HEK293 (cell line): ENCODE measurements at regions not wholly inside any gene's neighbourhood (a gene's known extent, or its start where the extent isn't known, plus 50 kb on each side); places are given as distances from the start of the nearest gene placed in this dataset.

Experiments used
- CTCF ChIA-PET: fragments of 350-600 bp; formaldehyde crosslinking; extraction: SDS; loops from one replicate; lab custom pipeline; 2021; ENCODE audit warnings: antibody characterized with exemption; lab: Yijun Ruan, JAX
- POLR2A ChIA-PET: fragments of 300-600 bp; formaldehyde crosslinking; extraction: SDS; loops from one replicate; lab custom pipeline; 2020; ENCODE audit warnings: antibody characterized with exemption, inconsistent platforms; lab: Yijun Ruan, JAX
- H3K27ac ChIP-seq: fragments of 200-500 bp; sonication (Bioruptor generic); 2 replicates; pipeline ENCODE4 v1.5.1; 2014; ENCODE audit warnings: low read depth, low read length, control low read depth, inconsistent platforms; ENCODE audit errors: extremely low read depth
- H3K36me3 ChIP-seq, 2 experiments: fragments of 200-500 bp in 1 of 2; sonication (Bioruptor generic) in 1 of 2; 1 replicate in 1 of 2; 2 replicates in 1 of 2; pipeline ENCODE4 v1.5.1; 2014 to 2017; ENCODE audit warnings: inconsistent platforms in 2 of 2, low read length in 2 of 2; ENCODE audit not compliant: control insufficient read depth in 2 of 2, insufficient read depth in 1 of 2
- H3K4me1 ChIP-seq: fragments of 200-500 bp; sonication (Bioruptor generic); 2 replicates; pipeline ENCODE4 v1.5.1; 2014; ENCODE audit warnings: mild to moderate bottlenecking, low read length, inconsistent platforms; ENCODE audit not compliant: control insufficient read depth, insufficient read depth
- H3K4me3 ChIP-seq: 2 replicates; pipeline ENCODE4 v1.5.1; 2011; ENCODE audit warnings: low read depth, mild to moderate bottlenecking, control low read depth, low read length, moderate library complexity
- H3K9me3 ChIP-seq: fragments of 200-500 bp; sonication (Bioruptor generic); 2 replicates; pipeline ENCODE4 v1.5.1; 2014; ENCODE audit warnings: low read depth, low read length, inconsistent platforms; ENCODE audit not compliant: control insufficient read depth, insufficient read depth
- BCL11B ChIP-seq: fragments of 450-650 bp; formaldehyde crosslinking; IDR thresholded peaks from 2 replicates; pipeline ENCODE4 v1.5.1; 2016; ENCODE audit warnings: low read depth, missing biosample characterization, missing genetic modification characterization
- GLIS1 ChIP-seq: fragments of 450-650 bp; formaldehyde crosslinking; IDR thresholded peaks from 2 replicates; pipeline ENCODE4 v1.5.1; 2016; ENCODE audit warnings: missing biosample characterization, missing genetic modification characterization
- GLIS2 ChIP-seq: fragments of 450-650 bp; formaldehyde crosslinking; IDR thresholded peaks from 2 replicates; pipeline ENCODE4 v1.5.1; 2016; ENCODE audit warnings: missing biosample characterization, missing genetic modification characterization
- KLF9 ChIP-seq: fragments of 450-650 bp; formaldehyde crosslinking; IDR thresholded peaks from 2 replicates; pipeline ENCODE4 v1.5.1; 2016; ENCODE audit warnings: missing biosample characterization, missing genetic modification characterization, low read depth
- SP3 ChIP-seq: fragments of 450-650 bp; formaldehyde crosslinking; IDR thresholded peaks from 2 replicates; pipeline ENCODE4 v1.5.1; 2016; ENCODE audit warnings: missing biosample characterization, missing genetic modification characterization
- WT1 ChIP-seq: fragments of 450-650 bp; formaldehyde crosslinking; IDR thresholded peaks from 2 replicates; pipeline ENCODE4 v1.5.1; 2016; ENCODE audit warnings: missing biosample characterization, missing genetic modification characterization
- ZBTB48 ChIP-seq: fragments of 450-650 bp; formaldehyde crosslinking; IDR thresholded peaks from 2 replicates; pipeline ENCODE4 v1.5.1; 2016; ENCODE audit warnings: missing biosample characterization, missing genetic modification characterization
- ZBTB49 ChIP-seq: fragments of 450-650 bp; formaldehyde crosslinking; IDR thresholded peaks from 2 replicates; pipeline ENCODE4 v1.5.1; 2016; ENCODE audit warnings: missing biosample characterization, missing genetic modification characterization, low read depth
- ZBTB8A ChIP-seq: fragments of 450-650 bp; formaldehyde crosslinking; IDR thresholded peaks from 2 replicates; pipeline ENCODE4 v1.5.1; 2016; ENCODE audit warnings: missing biosample characterization, missing genetic modification characterization
- ZNF140 ChIP-seq: fragments of 450-650 bp; formaldehyde crosslinking; IDR thresholded peaks from 2 replicates; pipeline ENCODE4 v1.5.1; 2016; ENCODE audit warnings: missing biosample characterization, missing genetic modification characterization
- ZNF302 ChIP-seq: fragments of 450-650 bp; formaldehyde crosslinking; IDR thresholded peaks from 2 replicates; pipeline ENCODE4 v1.5.1; 2016; ENCODE audit warnings: missing biosample characterization, missing genetic modification characterization, low read depth
- ZNF311 ChIP-seq: fragments of 450-650 bp; formaldehyde crosslinking; IDR thresholded peaks from 2 replicates; pipeline ENCODE4 v1.5.1; 2017; ENCODE audit warnings: missing biosample characterization, missing genetic modification characterization, borderline replicate concordance
- ZNF341 ChIP-seq: fragments of 450-650 bp; formaldehyde crosslinking; IDR thresholded peaks from 2 replicates; pipeline ENCODE4; 2016; ENCODE audit warnings: low read depth, missing biosample characterization, missing genetic modification characterization
- ZNF521 ChIP-seq: fragments of 450-650 bp; formaldehyde crosslinking; IDR thresholded peaks from 2 replicates; pipeline ENCODE4 v1.5.1; 2017; ENCODE audit warnings: missing biosample characterization, mild to moderate bottlenecking, missing genetic modification characterization
- ZNF548 ChIP-seq: fragments of 450-650 bp; formaldehyde crosslinking; IDR thresholded peaks from 2 replicates; pipeline ENCODE4 v1.5.1; 2016; ENCODE audit warnings: missing biosample characterization, missing genetic modification characterization
- ZNF585B ChIP-seq: fragments of 450-650 bp; formaldehyde crosslinking; IDR thresholded peaks from 2 replicates; pipeline ENCODE4 v1.5.1; 2016; ENCODE audit warnings: missing biosample characterization, missing genetic modification characterization
- ZNF626 ChIP-seq: fragments of 450-650 bp; sonication (Bioruptor Pico); formaldehyde crosslinking; IDR thresholded peaks from 2 replicates; pipeline ENCODE4 v1.5.1; 2018; ENCODE audit warnings: missing biosample characterization, missing genetic modification characterization, inconsistent platforms
- ZNF645 ChIP-seq: fragments of 450-650 bp; formaldehyde crosslinking; IDR thresholded peaks from 2 replicates; pipeline ENCODE4; 2016; ENCODE audit warnings: missing biosample characterization, missing genetic modification characterization
- ZNF701 ChIP-seq: fragments of 450-650 bp; formaldehyde crosslinking; IDR thresholded peaks from 2 replicates; pipeline ENCODE4 v1.5.1; 2016; ENCODE audit warnings: missing biosample characterization, missing genetic modification characterization
- ZNF785 ChIP-seq: fragments of 450-650 bp; formaldehyde crosslinking; IDR thresholded peaks from 2 replicates; pipeline ENCODE4 v1.5.1; 2016; ENCODE audit warnings: missing biosample characterization, missing genetic modification characterization
- ZNF791 ChIP-seq: fragments of 450-650 bp; formaldehyde crosslinking; IDR thresholded peaks from 2 replicates; pipeline ENCODE4 v1.5.1; 2016; ENCODE audit warnings: missing biosample characterization, missing genetic modification characterization
- ZNF830 ChIP-seq: fragments of 450-650 bp; IDR thresholded peaks from 2 replicates; pipeline ENCODE4 v1.5.0; 2018; ENCODE audit warnings: missing biosample characterization, missing genetic modification characterization, low read depth, mild to moderate bottlenecking, moderate library complexity
- ZSCAN4 ChIP-seq: fragments of 450-650 bp; formaldehyde crosslinking; IDR thresholded peaks from 2 replicates; pipeline ENCODE4 v1.5.1; 2017; ENCODE audit warnings: missing biosample characterization, missing genetic modification characterization
- TF ChIP-seq, protein P1 (sequence below): fragments of 450-650 bp; formaldehyde crosslinking; IDR thresholded peaks from 2 replicates; pipeline ENCODE4 v1.5.0; 2017; ENCODE audit warnings: missing biosample characterization, missing genetic modification characterization, borderline replicate concordance
- TF ChIP-seq, protein P2 (sequence below): fragments of 450-650 bp; formaldehyde crosslinking; IDR thresholded peaks from 2 replicates; pipeline ENCODE4 v1.5.1; 2016; ENCODE audit warnings: missing biosample characterization, missing genetic modification characterization

DNA sequence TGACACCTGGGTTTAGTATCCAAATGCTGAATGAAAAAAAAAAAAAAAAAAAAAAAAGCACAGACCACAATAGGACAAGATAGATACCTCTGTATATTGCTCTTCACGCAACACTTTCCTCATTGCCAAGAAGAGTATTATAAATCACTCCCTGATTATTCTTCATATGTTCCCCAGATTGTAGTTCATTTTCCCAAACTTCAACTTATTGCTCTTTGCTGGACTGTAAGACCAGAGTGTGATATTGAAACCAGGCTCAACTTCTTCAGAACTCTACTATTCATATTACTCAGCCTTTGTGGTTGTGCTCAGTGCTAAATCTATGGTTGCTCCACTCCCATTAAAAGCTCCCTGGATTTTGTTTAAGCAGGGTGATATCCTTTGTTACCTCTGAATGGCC lies 180.4 kb downstream of the NTMT2 start:
- TF ChIP-seq KLF9 (tag by site-specific recombination) (no peak), ZSCAN4 (tag by site-specific recombination) (no peak), ZBTB48 (tag by site-specific recombination) (no peak), ZNF548 (tag by site-specific recombination) (no peak), ZNF302 (tag by site-specific recombination) (no peak), ZNF521 (tag by site-specific recombination) (no peak), ZNF626 (tag by site-specific recombination) (no peak), ZNF701 (no peak), ZNF140 (tag by site-specific recombination) (no peak), ZNF645 (tag by site-specific recombination) (no peak), ZNF341 (tag by site-specific recombination) (no peak), GLIS1 (tag by site-specific recombination) (no peak), ZBTB8A (no peak), GLIS2 (tag by site-specific recombination) (no peak), BCL11B (no peak), ZNF830 (tag by site-specific recombination) (no peak), ZNF791 (no peak)
- TF ChIP-seq, protein P1, sequence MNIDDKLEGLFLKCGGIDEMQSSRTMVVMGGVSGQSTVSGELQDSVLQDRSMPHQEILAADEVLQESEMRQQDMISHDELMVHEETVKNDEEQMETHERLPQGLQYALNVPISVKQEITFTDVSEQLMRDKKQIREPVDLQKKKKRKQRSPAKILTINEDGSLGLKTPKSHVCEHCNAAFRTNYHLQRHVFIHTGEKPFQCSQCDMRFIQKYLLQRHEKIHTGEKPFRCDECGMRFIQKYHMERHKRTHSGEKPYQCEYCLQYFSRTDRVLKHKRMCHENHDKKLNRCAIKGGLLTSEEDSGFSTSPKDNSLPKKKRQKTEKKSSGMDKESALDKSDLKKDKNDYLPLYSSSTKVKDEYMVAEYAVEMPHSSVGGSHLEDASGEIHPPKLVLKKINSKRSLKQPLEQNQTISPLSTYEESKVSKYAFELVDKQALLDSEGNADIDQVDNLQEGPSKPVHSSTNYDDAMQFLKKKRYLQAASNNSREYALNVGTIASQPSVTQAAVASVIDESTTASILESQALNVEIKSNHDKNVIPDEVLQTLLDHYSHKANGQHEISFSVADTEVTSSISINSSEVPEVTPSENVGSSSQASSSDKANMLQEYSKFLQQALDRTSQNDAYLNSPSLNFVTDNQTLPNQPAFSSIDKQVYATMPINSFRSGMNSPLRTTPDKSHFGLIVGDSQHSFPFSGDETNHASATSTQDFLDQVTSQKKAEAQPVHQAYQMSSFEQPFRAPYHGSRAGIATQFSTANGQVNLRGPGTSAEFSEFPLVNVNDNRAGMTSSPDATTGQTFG (tag by site-specific recombination), result no peak
- TF ChIP-seq, protein P2, sequence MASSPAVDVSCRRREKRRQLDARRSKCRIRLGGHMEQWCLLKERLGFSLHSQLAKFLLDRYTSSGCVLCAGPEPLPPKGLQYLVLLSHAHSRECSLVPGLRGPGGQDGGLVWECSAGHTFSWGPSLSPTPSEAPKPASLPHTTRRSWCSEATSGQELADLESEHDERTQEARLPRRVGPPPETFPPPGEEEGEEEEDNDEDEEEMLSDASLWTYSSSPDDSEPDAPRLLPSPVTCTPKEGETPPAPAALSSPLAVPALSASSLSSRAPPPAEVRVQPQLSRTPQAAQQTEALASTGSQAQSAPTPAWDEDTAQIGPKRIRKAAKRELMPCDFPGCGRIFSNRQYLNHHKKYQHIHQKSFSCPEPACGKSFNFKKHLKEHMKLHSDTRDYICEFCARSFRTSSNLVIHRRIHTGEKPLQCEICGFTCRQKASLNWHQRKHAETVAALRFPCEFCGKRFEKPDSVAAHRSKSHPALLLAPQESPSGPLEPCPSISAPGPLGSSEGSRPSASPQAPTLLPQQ (tag by site-specific recombination), result no peak
- Histone ChIP-seq H3K4me3 (no peak overlapping the region), H3K36me3 (no peaks in the 10 kb centered on the region), H3K9me3 (no peaks in the 10 kb centered on the region; the same call in 1 of the 2 replicates), H3K27ac (no peak overlapping the region), H3K4me1 (no peaks in the 10 kb centered on the region)
- ChIA-PET CTCF (no interaction called here), POLR2A (no interaction called here)

- CTCF ChIA-PET, result no interaction called here
- POLR2A ChIA-PET, result no interaction called here
- H3K4me3 ChIP-seq, result no peak overlapping the region
- TF ChIP-seq KLF9 (tag by site-specific recombination) (no peak), SP3 (tag by site-specific recombination) (no peak), ZNF785 (tag by site-specific recombination) (no peak), ZNF585B (no peak), ZSCAN4 (tag by site-specific recombination) (no peak), ZBTB49 (tag by site-specific recombination) (no peak), WT1 (tag by site-specific recombination) (no peak), ZNF311 (no peak)
- TF ChIP-seq, protein P2 (tag by site-specific recombination), result no peak
Measured at GRCh38 chr1:170332801-170333200, 187.0 kb downstream of the NTMT2 start.

More at GRCh38 chr1:170332801-170333200, 187.0 kb downstream of the NTMT2 start:
- Histone ChIP-seq H3K36me3 (no peaks in the 10 kb centered on the region), H3K9me3 (no peaks in the 10 kb centered on the region), H3K27ac (no peak overlapping the region), H3K4me1 (no peaks in the 10 kb centered on the region)
